ENCODE measurements at regions not wholly inside any gene's neighbourhood (a gene's known extent, or its start where the extent isn't known, plus 50 kb on each side); places are given as distances from the start of the nearest gene placed in this dataset.

DNA sequence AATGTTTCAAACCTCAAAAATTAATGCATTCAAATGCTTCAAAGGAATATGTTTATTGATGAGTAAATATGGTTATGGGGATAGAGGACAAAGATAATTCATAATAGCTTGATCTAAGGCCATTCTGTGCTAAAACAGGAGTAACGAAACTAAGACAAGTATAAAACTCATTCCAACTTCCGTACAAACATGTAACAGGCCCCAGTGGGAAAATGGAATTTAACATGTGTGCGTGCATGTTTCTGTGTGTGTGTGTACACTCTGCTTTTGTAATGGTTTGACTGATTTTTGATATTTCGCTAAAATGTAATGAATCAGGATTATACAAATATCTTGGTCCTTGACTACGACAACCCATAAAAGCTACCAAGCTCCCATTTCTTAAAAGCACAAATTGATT is 91.0 kb downstream of the KLF12 start:
- no peak for DNase-seq (ENCODE audit: low spot score)

DNA sequence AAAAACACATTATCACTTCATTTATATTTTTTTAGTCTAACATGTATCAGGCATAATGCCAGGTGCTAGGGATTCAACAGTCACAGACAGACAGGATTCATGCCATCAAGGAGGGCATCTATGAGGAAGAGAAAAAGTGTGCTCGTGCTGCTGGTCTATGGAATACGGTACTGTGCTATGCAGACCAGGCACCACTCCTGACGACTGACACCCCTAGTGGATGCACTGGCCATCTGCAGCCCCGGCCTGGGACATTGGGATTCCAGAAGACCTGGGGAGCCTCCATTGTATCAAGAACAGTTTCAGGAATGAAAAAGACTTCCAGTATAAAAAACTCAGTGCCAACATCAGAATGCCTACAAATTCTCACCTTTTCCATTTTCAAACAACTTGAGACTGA is 94.0 kb downstream of the KLF12 start:
- DNase-seq (ENCODE audit: low spot score) = peak; percentile 9

DNA sequence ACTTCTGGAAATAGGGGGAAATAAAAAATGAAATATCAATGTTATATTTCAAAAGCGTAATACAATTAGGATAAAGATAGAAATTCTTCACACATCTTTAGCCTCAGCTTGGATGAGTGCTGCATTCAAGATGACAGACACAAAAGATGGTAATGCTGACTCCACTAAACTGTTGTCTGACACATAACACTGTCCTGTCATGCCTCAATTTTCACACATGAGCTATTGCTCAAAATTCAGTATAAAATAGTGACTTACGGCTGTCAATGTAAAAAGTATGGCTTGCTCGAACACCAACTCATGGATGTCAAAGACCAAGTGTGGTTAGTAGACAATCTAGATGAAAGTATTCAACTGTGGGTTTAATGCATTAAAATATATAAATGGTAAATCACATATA is 94.5 kb downstream of the KLF12 start:
- no peak for DNase-seq (ENCODE audit: low spot score)

DNA sequence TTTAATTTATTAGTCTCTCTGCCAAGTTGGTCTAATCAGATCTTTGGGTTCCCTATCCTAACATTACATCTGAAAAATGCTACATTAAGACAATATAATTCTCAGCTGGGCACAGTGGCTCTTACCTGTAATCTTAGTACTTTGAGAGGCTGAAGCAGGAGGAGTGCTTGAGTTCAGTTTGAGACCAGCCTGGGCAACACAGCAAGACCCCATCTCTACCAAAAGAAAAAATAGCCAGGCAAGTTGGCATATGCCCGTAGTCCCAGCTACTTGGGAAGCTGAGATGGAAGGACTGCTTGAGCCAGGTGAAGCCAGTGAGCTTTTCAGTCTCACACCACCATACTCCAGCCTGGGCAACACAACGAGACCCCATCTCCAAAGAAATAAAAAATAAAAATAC is 95.0 kb downstream of the KLF12 start:
- no peak for DNase-seq (ENCODE audit: low spot score)

DNA sequence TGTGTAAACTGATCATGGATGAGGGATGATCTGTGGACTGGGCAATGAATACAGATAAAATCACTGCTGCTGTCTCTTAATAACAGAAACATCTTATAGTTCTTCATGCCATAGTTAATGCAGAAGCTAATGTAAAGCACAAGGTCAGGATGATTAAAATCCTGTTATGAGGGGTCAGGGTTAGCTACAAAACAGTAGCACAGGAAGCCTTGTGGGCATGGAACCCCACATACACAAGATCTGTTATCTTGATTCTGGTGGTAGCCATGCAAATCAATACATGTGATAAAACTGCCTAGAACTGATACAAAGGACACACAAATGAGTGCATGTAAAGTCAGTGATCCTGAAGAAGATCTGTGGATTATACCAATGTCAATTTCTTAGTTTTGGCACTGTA is 96.4 kb downstream of the KLF12 start:
- DNase-seq (ENCODE audit: low spot score) = no peak

DNA sequence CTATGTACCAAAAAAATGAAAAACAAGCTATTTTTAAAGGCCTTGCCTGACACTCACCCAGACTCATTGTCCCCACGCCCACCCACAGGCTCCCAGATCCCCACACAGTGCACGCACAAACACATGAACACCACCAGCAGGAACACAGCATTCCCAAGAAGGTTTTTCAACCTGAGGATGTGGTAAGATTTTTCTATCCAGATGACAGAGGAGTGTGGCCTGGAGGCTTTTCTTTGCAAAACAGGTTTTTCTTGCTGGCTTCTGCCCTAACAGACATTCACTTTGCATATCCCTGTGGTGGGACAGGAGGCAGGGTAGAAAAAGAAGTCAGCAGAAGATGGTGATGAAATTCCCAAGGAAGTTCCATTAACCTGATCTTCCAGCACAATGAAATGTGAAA is 97.8 kb downstream of the KLF12 start:
- no peak for DNase-seq (ENCODE audit: low spot score)

DNA sequence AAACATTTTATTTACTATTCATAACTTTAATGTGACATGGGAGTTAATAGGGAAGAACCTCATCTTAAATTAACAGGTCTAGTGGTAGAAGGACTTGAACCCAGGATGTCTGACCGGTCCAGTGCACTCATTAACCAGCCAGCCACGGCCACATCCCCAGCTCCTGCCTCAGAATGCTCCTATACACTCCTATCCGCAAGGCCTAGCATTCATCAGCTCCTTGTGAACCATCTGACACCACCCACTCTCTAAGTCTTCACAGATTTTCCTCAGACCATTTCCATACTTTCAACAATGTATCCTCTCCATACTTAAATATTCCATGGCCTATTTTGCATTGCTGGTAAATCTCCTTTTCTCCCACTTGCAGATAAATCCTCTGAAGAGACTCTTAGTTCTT is 98.3 kb downstream of the KLF12 start:
- DNase-seq (ENCODE audit: low spot score) = no peak

DNA sequence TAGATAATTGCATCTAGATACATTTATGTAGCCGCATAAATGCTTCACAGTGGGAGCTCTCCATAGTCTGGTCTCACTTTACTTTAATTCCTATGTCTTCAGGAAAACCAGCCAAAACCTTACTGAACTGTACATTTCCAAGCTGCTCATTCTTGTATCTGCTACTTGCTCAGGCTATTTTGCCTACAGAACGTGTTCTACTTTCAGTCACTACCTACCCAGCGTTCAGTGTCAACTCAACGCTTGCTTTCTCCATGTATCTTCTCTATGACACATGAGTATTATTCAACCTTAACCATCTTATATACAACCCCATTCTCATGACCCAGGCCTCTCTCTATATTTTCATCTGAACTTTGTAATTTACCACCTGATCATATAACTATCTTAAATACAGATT is 101.9 kb downstream of the KLF12 start:
- DNase-seq (ENCODE audit: low spot score) = no peak

DNA sequence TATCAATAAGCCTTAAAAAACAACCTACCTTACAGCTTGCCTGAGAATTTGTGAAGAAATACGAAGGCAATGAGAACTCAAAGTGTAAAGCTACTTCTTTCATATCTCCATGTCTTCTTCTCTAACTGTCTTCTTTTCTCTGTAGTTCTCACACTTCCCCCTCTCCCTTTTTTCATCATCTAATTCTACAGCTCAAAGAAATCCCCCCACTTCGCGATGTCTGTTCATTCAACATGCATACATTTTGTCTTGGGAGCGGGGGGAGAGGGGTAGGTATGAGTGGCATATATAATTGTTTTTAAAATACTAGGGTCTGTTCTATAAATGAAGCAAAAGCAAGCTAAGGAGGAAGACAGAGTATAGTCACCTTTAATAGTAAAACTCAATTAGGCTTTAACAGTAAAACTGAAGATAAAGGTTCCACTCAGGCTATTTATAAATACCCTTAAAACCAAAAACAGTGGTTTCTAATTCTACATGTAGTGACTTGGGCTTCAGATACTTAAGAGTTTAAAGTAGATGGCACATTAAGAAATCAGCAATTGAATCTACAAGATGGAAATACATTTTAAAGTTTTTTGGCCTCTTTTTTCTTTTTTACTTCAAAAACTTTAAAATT is 106.9 kb downstream of the KLF12 start:
- DNase-seq (ENCODE audit: low spot score) = no peak

DNA sequence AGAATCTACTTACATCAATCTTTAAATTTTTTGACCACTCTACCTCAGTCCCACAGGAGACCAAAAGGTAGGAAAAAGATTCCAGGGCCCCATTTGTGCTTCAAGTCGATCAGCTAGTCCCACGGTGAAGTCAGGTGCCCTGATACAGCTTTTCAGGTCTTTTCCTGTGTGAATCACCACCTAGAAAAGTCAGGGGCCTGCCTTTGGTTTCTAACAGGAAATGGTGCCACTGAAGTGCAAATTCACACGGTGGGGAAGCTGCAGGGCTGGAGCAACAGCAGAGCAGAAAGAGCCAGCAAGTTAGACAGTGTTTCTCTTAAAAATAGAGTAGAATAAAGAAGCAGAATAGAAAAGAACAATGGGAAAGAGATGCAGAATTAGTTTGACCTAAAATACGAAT is 107.5 kb downstream of the KLF12 start:
- no peak for DNase-seq (ENCODE audit: low spot score)

DNA sequence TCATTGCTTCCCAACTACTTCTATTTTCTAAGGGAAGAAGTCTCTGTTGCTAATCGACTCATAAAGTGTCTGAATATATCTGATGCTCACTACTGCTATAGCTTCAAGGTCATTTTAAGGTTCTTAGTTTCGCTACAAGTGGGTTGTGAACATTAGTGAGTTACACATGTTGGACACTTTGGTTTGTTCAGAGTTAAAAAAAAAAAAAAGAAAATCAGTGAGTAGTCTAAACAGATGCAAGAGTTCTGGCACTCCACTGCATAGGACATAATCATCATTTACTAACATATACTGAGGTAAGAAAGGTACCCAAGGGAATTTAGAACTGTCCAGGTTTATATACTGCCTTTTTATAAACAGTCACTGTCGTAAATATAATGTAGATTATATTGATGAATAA is 108.8 kb downstream of the KLF12 start:
- no peak for DNase-seq (ENCODE audit: low spot score)

DNA sequence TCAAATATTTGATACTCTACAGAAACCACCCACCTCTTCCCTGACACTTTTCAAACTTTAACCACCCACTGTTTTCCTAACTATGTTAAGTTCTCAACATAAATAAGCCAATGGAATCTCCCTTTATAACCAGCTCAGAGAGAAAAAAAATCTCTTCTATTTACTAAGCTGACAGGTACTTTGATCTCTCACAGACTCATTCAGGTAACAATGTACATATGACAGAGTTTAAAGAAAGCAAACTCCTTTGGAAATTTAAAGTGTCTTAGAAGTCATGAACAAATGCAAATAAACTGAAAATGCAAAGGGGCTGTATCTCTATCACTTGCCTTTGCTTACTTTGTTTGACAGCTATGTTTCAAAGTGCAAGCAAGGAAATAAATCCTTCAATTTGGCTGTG is 109.3 kb downstream of the KLF12 start:
- no peak for DNase-seq (ENCODE audit: low spot score)

DNA sequence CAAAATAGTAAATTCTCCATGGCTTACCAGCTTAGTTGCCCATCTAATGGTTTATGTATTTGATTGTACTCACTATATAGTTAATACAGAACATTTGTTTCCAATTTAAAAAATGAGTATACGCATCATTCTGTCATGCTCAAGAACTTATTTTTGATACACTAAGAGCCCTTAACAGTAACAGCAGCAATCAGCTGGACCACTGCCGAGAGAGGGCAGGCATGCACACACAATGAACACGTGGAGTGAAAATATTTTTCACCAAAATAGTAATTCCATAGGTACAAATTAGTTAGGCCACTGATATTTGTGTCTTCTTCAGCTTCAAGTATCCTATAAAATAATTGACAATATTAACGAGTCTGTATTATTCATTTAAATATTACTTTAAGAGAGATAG is 109.9 kb downstream of the KLF12 start:
- DNase-seq (ENCODE audit: low spot score) = no peak

DNA sequence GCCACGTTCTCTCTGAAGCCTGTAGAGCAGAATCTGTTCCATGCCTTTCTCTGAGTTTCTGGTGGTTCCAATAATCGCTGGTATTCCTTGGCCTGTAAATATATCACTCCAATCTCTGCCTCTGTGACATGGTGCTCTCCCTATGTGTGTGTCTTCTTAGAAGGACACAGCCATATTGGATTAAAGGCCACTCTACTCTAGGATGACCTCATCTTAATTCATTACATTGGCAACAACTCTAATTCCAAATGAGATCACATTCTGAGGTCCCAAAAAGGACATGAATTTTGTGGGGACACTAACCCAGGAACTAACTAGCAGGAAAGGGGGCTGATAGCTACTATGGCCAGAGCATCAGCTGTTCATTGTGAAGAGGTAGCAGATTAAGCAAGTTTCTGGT is 110.7 kb downstream of the KLF12 start:
- DNase-seq (ENCODE audit: low spot score) = no peak

DNA sequence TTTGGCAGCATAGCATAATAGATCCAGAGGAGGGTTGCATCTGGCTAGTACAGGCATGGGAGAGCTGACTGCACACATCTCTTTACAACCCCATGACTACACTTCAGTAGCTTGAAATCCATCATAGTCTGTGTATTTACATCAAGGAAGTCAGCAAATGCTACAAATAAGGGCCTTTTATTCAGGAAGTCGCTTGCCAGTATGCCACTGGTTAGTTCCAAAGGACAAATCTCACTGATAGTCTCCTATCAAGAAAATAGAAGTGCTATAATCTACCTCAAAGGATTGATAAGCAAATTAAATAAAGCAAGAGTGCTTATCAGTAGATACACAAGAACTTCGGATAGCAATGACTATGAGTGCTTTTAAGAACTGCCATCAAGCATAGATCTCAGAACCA is 112.7 kb downstream of the KLF12 start:
- DNase-seq (ENCODE audit: low spot score) = no peak

DNA sequence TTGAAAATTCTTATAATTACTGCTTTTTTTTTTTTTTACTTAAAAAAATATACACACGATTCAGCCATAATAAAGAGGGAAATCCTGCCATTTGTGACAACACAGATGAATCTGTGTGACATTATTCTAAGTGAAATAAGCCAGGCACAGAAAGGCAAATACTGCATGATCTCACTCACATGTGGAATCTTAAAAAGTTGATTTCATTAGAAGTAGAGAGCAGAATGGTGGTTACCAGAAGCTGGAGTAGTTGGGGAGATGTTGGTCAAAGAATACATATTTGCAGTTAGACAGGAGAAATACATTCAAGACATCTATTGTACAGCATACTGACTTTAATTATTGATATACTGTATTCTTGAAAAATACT is 116.2 kb downstream of the KLF12 start:
- no peak for DNase-seq (ENCODE audit: low spot score)

DNA sequence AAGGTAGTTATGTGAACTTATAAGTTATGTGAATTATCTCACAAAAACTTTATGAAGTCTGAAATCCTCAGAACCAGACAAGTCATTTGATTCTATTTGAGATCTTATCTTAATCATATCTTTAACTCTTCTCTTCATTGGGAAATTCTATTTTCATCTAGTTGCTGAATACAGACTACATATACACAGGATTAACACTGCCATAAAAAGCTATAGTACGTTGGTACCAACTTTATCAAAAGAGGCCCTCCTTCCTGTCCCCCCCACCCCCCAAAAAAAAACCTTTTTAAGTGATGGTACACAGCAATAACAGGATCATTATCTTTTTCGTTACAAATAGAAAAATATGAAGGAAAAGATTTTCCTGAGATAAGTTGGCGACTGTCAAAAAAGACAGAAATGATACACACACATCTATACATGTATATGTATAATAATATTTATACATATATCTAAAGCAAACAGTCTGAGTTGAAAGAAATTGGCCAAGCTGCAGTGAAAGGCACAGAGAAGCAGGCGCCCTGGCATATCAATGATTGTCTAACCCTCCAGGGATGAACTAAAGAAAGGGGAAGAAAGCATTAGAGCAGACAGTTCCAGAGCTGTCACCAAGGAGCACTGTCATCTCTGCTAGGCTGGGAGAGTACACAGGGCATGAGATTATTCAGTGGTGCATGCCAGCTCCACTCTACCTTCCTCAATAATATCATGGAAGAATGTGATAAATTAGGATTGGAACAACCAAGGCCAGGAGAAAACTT is 116.7 kb downstream of the KLF12 start:
- DNase-seq (ENCODE audit: low spot score) = no peak

DNA sequence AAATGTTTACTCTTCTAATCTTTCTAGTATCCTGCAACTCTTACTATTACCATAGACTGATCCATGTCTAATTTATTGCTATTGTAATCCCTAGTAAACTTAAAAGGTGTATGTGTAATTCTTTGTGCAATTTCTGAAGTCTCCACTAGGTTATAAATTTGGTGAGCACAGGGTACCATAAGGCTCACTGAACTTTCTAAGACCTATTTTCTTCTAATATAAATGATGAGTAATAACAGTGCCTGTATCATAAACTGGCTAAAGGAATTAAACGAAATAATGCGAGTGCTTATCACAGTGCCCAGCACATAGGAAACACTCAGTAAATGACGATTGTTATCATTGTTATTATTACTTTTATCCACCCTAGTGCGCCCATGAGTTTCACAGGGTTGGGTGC is 119.1 kb downstream of the KLF12 start:
- DNase-seq (ENCODE audit: low spot score) = no peak

DNA sequence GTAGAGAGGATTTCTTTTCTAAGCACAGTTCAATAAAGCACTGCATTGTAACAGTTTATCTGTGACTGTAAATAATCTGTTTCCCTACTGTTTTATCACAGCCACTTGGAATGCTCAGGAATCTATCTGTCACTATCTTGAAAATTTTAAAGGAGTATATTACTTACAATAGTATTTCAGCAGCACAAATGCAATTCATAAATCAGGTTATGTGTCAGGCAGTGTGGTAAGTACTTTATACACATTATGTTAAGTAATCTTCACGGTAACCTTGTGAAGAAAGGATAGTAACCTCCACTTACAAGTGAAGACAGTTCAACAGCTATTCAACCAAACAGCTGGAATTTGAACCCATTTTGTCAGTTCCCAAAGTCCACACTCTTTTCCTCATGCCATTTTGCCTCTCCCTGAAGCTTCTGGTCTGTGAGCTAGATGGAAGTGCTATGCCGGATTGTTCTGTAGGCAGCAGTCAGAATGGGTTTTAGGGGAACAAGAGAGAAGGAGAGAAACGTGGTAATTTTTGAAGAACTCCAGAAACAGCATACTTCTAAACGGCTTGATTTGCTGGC is 125.0 kb downstream of the KLF12 start:
- no peak for DNase-seq (ENCODE audit: low spot score)

DNA sequence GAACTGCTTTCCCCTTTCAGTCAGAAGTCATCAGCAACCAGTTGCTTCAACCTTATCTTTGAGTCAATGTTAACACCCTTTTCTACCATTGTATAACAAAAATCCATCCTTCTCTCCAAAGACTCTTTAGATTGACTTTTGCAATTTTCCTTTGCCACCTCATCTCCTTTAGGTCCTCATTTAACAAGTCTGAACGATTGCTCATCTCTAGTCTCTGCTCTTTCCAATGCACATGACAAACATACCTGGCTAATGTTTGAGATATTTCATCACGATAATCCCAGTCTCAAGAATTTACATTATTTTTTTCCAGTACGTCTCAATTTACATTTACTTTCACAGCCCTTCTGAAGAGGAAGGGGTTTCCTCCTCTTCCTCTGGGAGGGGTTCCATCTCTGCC is 127.5 kb downstream of the KLF12 start:
- DNase-seq (ENCODE audit: low spot score) = no peak

DNA sequence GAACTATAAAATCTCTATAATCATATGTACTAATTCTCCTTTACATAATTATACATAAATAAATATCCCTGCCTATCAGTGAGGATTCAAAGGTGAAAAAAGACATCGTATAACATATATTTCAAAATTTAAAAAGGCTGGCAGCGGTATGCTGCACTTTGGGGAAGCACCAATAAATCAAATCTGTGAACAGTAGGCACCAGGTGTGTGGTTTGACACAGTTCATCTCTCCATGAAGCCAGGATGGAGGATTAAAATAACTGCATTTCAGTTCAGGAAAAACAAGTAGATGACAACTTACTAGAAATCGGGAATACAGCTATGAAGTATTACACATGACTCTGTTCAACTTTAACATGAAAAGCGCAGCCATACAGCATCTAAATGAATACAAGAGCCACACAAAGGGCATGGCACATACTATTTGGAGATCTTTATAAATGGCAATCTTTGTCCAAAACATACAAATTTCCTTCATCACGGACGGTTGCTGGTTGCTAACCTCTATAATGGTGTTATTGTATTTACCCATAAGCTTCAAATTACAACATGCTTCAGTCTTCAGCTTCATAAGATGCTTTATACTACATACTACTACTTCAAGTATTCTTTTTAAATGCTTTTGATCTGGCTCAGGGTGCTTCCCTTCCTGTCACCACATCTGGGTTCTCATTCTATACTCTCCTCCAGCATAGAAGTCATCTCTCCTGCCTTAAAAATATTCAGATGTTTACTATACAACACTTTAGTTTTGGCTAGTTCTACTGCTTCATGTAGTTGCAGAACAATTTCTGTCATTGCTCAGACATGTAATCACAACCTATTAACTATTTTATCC is 128.7 kb downstream of the KLF12 start:
- peak; percentile 46 for DNase-seq (ENCODE audit: low spot score)

DNA sequence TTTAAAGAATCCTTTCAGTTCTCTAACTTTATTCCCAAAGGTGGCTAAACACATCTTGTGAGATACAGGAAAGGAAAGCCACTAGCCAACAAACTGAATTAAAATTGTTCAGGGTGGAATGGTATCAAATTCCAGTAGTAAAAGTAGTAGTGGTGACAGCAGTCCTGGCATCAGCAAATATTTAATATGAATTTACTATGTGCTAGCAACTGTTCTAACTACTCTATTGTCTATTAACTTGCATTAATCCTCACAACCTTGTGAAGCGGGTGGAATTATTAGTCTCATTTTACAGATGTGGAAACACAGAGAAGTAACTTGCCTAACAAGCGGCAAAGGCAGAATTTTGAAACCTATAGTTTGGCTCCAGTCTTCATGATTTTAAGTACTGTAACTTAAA is 130.1 kb downstream of the KLF12 start:
- no peak for DNase-seq (ENCODE audit: low spot score)

DNA sequence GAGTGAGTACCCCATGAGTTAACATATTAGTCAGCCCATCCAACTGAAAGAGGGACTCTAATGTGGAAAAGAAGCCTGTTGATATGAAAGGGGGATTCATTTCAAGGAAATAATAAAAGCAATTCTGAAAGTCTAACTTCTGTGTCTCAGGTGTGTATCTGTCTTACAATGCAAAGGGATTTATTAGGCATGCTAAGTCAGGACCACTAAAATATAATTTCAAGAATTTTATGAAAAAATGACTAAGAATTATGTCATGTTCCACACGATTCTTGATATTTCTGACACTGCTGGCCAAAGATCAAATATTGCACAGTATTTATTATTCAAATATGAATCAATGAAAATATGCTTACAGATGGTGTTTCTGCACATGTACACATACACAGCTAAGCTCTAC is 130.8 kb downstream of the KLF12 start:
- DNase-seq (ENCODE audit: low spot score) = no peak

All from COLO829 (cell line).